Testis (tissue), 2 donors: ENCODE measurements at regions not wholly inside any gene's neighbourhood (a gene's known extent, or its start where the extent isn't known, plus 50 kb on each side); places are given as distances from the start of the nearest gene placed in this dataset.

Source experiments
- DNase-seq: peaks from one replicate; pipeline ENCODE4 v3.0.0-alpha.2; 2019
- H3K27ac ChIP-seq, 2 donors: fragments of 200-600 bp; sonication (generic); one replicate each; pipeline ENCODE4 v1.5.1; 2019
- H3K27me3 ChIP-seq: fragments of 200-600 bp; sonication (generic); one replicate; pipeline ENCODE4 v1.5.1; 2019
- H3K36me3 ChIP-seq: fragments of 200-600 bp; sonication (generic); one replicate; pipeline ENCODE4 v1.5.1; 2017; ENCODE audit warnings: low read depth; ENCODE audit errors: missing control alignments
- H3K4me1 ChIP-seq: fragments of 200-600 bp; sonication (generic); one replicate; pipeline ENCODE4 v1.5.1; 2019
- H3K4me3 ChIP-seq, 2 donors: fragments of 200-600 bp; sonication (generic); one replicate each; pipeline ENCODE4 v1.5.1; 2017 to 2019
- H3K9me3 ChIP-seq: fragments of 200-600 bp; sonication (generic); one replicate; pipeline ENCODE4 v1.5.1; 2017
- POLR2A ChIP-seq: fragments of 450-650 bp; IDR thresholded peaks from one replicate; pipeline ENCODE4 v1.6.1; 2017; ENCODE audit warnings: antibody characterized with exemption, mild to moderate bottlenecking, moderate library complexity
- WGBS, 2 donors: methylation state at CpG; one replicate each; pipeline ENCODE4 v1.1.5; 2018; 5-methylcytosine and 5-hydroxymethylcytosine counted together
- intact Hi-C: fragments of 100-400 bp; cut with DNase I; formaldehyde crosslinking; loops from one replicate; pipeline ENCODE4 v1.15.1; 2023; ENCODE audit warnings: low total_unique reads
- TF ChIP-seq, protein P1 (sequence below), 3 experiments: fragments of 450-650 bp in 2 of 3; fragments of 200-600 bp in 1 of 3; sonication (generic) in 1 of 3; IDR thresholded peaks; one replicate each; pipeline ENCODE4 v1.5.1; 2016 to 2019; ENCODE audit warnings: antibody characterized with exemption in 3 of 3, mild to moderate bottlenecking in 2 of 3, moderate library complexity in 1 of 3

DNA sequence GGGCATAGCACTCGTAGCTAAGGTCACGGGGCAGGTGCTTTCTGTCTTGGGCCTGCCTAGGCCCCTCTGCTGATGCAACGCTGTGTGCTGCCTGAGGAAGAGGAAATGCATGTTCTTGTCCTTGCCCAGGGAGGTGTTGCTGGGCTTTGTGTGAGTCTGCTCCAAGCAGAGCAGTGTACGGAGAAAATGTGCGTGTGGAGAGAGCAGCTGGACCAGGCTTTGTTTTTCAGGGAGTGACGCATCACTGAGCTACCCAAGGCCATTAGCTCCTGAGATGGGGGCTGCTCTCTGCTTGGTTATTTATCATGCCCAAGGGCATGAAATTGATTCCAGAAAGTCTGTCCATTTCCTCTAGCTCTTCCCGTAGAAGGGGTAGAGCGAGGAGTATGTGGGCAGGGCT lies 82.9 kb upstream of the THY1 start:
- H3K4me1 ChIP-seq, result no peaks in the 10 kb centered on the region
- intact Hi-C loops, result no loop called here
- no peak for DNase-seq
- no peaks in the 10 kb centered on the region for H3K36me3 ChIP-seq
- H3K27ac ChIP-seq, result no peak overlapping the region
- H3K9me3 ChIP-seq, result no peaks in the 10 kb centered on the region
- TF ChIP-seq, protein P1, sequence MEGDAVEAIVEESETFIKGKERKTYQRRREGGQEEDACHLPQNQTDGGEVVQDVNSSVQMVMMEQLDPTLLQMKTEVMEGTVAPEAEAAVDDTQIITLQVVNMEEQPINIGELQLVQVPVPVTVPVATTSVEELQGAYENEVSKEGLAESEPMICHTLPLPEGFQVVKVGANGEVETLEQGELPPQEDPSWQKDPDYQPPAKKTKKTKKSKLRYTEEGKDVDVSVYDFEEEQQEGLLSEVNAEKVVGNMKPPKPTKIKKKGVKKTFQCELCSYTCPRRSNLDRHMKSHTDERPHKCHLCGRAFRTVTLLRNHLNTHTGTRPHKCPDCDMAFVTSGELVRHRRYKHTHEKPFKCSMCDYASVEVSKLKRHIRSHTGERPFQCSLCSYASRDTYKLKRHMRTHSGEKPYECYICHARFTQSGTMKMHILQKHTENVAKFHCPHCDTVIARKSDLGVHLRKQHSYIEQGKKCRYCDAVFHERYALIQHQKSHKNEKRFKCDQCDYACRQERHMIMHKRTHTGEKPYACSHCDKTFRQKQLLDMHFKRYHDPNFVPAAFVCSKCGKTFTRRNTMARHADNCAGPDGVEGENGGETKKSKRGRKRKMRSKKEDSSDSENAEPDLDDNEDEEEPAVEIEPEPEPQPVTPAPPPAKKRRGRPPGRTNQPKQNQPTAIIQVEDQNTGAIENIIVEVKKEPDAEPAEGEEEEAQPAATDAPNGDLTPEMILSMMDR (IDR thresholded peaks at IDR 0.05), result no peak
- H3K4me3 ChIP-seq, result no peak overlapping the region
- no peaks in the 10 kb centered on the region for H3K27me3 ChIP-seq
- WGBS, 2 donors, result 62 to 80% methylated on average over 8 of the region's 8 CpGs

DNA sequence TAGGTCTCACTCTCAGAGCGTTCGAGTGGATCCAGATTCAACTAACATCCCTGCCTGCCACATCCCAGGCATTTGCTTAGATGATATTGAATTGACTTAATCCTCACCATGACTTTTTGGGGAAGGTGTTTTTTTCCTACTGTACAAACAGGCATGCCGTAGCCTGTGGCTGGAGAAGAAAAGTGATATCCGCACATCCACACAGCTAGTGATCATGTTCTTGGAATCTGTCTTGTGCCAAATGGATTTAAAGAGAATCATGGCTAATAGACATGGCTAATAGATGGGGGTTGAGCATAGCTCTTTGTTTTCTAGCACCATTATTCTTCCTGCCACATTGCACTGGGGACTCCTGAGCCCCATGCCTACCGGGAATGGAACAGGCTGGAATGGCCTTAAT lies 82.1 kb upstream of the THY1 start:
- Histone ChIP-seq H3K4me3 (no peak overlapping the region), H3K4me1 (no peaks in the 10 kb centered on the region), H3K27me3 (no peaks in the 10 kb centered on the region), H3K9me3 (no peaks in the 10 kb centered on the region), H3K36me3 (no peaks in the 10 kb centered on the region), H3K27ac (no peak overlapping the region)
- intact Hi-C loops, result no loop called here
- no peak for TF ChIP-seq POLR2A
- TF ChIP-seq, protein P1 (IDR thresholded peaks at IDR 0.05), result no peak
- no peak for DNase-seq
- 85 to 91% methylated on average over 5 of the region's 5 CpGs for WGBS, 2 donors

DNA sequence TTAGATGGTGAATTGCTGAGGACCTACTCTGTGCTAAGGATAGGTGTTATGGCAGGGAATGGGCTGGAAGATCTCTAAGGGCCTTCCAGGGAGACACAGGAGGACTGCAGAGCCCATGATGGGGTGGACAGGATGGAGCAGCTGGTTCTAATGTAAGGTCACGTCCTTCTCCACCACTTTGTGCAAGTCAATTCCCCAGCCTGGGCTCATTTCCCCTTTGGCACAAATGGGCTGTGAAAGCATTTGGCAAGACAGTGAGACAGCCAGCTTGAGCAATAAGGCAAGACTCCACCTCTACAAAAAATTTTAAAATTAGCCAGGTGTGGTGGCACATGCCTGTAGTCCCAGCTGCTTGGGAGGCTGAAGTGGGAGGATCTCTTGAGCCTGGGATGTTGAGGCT lies 81.4 kb upstream of the THY1 start:
- no peak overlapping the region for H3K4me3 ChIP-seq
- no peak for DNase-seq
- no peak overlapping the region for H3K27ac ChIP-seq
- WGBS, 2 donors, result 80 to 95% methylated on average over 1 of the region's 1 CpG
- H3K9me3 ChIP-seq, result no peaks in the 10 kb centered on the region
- H3K36me3 ChIP-seq, result no peaks in the 10 kb centered on the region
- no peaks in the 10 kb centered on the region for H3K4me1 ChIP-seq
- intact Hi-C loops, result no loop called here
- TF ChIP-seq, protein P1 (IDR thresholded peaks at IDR 0.05), result no peak
- TF ChIP-seq POLR2A, result no peak
- H3K27me3 ChIP-seq, result no peaks in the 10 kb centered on the region

DNA sequence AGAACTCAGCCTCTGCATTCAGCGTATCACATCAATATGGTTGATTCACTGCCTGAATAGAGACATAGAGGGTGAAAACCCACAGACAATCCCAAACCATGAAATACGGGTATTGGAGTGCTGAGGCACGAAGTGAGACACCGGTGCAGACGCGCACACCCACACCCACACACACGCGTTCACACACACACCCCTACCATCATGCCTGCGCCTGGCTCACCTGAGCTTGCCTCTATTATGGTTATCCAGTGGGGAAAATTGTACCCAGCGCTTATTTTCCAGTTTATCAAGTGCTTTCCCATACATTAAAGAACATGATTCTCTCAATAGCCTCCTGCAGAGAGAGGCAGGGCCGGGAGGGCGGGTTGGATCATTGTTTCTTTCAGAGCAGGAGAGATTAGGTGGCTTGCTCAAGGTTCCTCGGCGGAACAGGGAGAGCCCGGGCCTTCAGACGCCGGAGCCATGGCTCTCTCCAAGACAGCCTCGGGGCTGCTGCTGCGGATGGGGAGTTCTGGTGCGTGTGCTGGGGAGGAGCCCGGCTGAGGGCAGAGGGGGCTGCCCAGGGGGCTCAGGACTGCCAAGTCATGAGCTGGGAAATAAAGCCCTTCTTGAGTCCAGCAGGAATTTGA lies 78.9 kb upstream of the THY1 start:
- intact Hi-C loops, result no loop called here
- 44 to 45% methylated on average over 18 to 21 of the region's 21 CpGs for WGBS, 2 donors
- TF ChIP-seq POLR2A, result no peak
- TF ChIP-seq, protein P1 (IDR thresholded peaks at IDR 0.05), result no peak
- Histone ChIP-seq H3K27ac (no peak overlapping the region), H3K9me3 (no peaks in the 10 kb centered on the region), H3K4me3 (peak overlapping the region in 1 of 2 donors; percentile 23), H3K4me1 (no peaks in the 10 kb centered on the region), H3K36me3 (no peaks in the 10 kb centered on the region), H3K27me3 (no peaks in the 10 kb centered on the region)
- peak; percentile 36 for DNase-seq

DNA sequence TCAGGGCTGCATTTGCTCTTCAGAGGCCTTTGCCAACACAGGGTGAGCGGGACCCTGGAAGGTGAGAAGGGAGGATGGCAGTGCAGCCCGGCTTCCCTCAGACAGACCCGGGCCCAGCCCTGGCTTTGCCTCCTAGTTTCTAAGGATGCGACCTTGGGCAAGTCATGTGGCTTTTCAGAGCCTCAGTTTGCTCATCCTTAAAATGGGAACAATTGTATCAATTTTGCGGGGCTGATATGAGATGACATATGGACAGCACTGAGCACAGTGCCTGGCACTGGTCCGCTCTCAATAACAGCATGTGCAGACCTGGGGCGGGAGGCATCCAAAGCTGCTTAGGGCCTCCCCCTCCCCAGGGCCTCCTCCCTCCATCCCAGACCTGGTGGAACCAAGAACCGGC lies 74.7 kb upstream of the THY1 start:
- Histone ChIP-seq H3K36me3 (no peaks in the 10 kb centered on the region), H3K9me3 (no peaks in the 10 kb centered on the region), H3K4me1 (no peaks in the 10 kb centered on the region), H3K27me3 (no peaks in the 10 kb centered on the region), H3K27ac (no peak overlapping the region), H3K4me3 (no peak overlapping the region)
- 83 to 90% methylated on average over 5 to 8 of the region's 8 CpGs for WGBS, 2 donors
- no peak for TF ChIP-seq POLR2A
- TF ChIP-seq, protein P1 (IDR thresholded peaks at IDR 0.05), result no peak
- intact Hi-C loops, result no loop called here
- DNase-seq, result no peak
